Osteocyte (in vitro differentiated cells): ENCODE measurements at regions not wholly inside any gene's neighbourhood (a gene's known extent, or its start where the extent isn't known, plus 50 kb on each side); places are given as distances from the start of the nearest gene placed in this dataset.

Experiments used
- DNase-seq: peaks from one replicate; pipeline ENCODE4 v3.0.0; 2021; ENCODE audit warnings: mixed read lengths; ENCODE audit not compliant: unreplicated experiment; ENCODE audit errors: extremely low spot score
- H3K27ac Mint-ChIP-seq: one replicate; pipeline ENCODE4 v1.8.0; 2021; ENCODE audit warnings: mild to moderate bottlenecking, mixed read lengths; ENCODE audit not compliant: unreplicated experiment
- H3K27me3 Mint-ChIP-seq: one replicate; pipeline ENCODE4 v1.8.0; 2021; ENCODE audit warnings: mixed read lengths; ENCODE audit not compliant: unreplicated experiment
- H3K36me3 Mint-ChIP-seq: one replicate; pipeline ENCODE4 v1.8.0; 2021; ENCODE audit warnings: mixed read lengths; ENCODE audit not compliant: unreplicated experiment
- H3K4me1 Mint-ChIP-seq: one replicate; pipeline ENCODE4 v1.8.0; 2021; ENCODE audit warnings: mixed read lengths; ENCODE audit not compliant: unreplicated experiment
- H3K4me3 Mint-ChIP-seq: one replicate; pipeline ENCODE4 v1.8.0; 2021; ENCODE audit warnings: mild to moderate bottlenecking, moderate library complexity, mixed read lengths; ENCODE audit not compliant: unreplicated experiment
- H3K9me3 Mint-ChIP-seq: one replicate; pipeline ENCODE4 v1.8.0; 2021; ENCODE audit warnings: mixed read lengths; ENCODE audit not compliant: unreplicated experiment
- CTCF ChIP-seq: fragments of 200-600 bp; sonication (generic); IDR thresholded peaks from 2 replicates; pipeline ENCODE4 v1.5.0; 2021; ENCODE audit warnings: antibody characterized with exemption, mild to moderate bottlenecking, moderate library complexity

GRCh38 chr14:22477569-22478194 lies 111.3 kb downstream of the DAD1 start:
- H3K27me3 Mint-ChIP-seq: no peaks in the 10 kb centered on the region
- no peak overlapping the region for H3K4me3 Mint-ChIP-seq
- H3K27ac Mint-ChIP-seq: no peak overlapping the region
- no peaks in the 10 kb centered on the region for H3K36me3 Mint-ChIP-seq
- no peak for TF ChIP-seq CTCF
- no peak for DNase-seq
- H3K9me3 Mint-ChIP-seq: no peaks in the 10 kb centered on the region
- H3K4me1 Mint-ChIP-seq: peaks cover 71% of the 10 kb centered on the region

DNA sequence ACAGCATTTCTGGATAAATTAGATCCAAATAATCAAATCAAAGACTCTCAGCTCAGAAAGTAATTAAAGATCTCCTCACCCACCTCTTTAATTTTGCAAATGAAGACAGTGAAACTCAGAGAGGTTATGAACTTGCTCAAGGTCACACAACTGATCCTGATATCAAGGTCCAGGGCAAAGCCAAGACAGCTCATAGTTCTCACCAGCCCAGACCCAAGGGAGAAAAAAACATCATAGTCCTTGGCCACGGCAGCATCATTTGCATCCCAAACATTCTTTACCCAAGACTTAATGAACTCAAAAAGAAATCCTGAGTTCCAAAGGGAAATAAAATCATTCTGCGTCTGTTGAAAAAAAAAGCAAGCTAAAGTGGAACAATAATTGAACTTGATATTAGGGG lies 112.1 kb downstream of the DAD1 start:
- no peak for TF ChIP-seq CTCF
- Mint-ChIP-seq H3K4me3 (no peak overlapping the region), H3K27ac (no peak overlapping the region), H3K4me1 (peaks cover 70% of the 10 kb centered on the region), H3K36me3 (no peaks in the 10 kb centered on the region), H3K9me3 (no peaks in the 10 kb centered on the region), H3K27me3 (no peaks in the 10 kb centered on the region)
- no peak for DNase-seq

DNA sequence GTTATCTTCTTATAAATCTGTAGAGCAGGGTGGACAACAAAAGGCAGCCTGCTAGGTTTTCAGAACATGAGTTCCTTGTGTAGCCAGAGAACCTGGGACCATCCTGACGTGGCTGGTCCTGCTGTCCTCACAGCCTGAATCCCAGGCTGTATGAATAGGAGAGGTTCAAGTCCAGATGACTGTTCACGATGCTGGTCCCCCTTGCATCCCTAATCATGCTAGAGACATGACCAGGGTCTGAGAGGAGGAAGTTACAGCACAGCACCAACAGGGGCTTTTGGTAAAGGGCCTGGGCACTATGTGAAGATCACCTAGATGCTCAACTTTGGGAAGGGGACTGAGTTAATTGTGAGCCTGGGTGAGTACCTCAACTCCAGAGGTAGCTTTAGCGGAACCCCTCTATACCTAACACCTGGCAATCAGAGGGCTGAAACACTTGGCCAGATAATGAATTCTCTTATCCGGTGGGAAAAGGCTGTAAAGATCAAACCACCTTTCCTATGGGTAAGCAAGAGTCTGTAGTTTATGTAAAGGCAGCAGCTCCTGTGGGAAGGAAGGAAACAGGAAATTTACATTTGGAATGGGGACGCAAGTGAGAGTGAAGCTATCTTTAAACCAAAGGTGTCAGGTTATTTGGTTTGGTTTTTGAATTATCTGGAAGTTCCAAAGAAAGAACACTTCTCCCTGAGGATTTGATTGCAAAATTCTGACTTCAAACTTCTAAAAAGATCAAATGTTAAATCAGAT lies 112.8 kb downstream of the DAD1 start:
- peaks cover 68% of the 10 kb centered on the region for H3K4me1 Mint-ChIP-seq
- no peaks in the 10 kb centered on the region for H3K36me3 Mint-ChIP-seq
- H3K9me3 Mint-ChIP-seq: no peaks in the 10 kb centered on the region
- H3K4me3 Mint-ChIP-seq: no peak overlapping the region
- H3K27me3 Mint-ChIP-seq: no peaks in the 10 kb centered on the region
- DNase-seq: no peak
- no peak for TF ChIP-seq CTCF
- H3K27ac Mint-ChIP-seq: no peak overlapping the region

GRCh38 chr14:22475381-22475780 lies 113.6 kb downstream of the DAD1 start:
- TF ChIP-seq CTCF: no peak
- Mint-ChIP-seq H3K4me1 (peaks cover 63% of the 10 kb centered on the region), H3K36me3 (no peaks in the 10 kb centered on the region), H3K27me3 (no peaks in the 10 kb centered on the region), H3K4me3 (no peak overlapping the region), H3K27ac (no peak overlapping the region), H3K9me3 (no peaks in the 10 kb centered on the region)
- no peak for DNase-seq

- no peak overlapping the region for H3K4me3 Mint-ChIP-seq
- H3K36me3 Mint-ChIP-seq: no peaks in the 10 kb centered on the region
- DNase-seq: no peak
- H3K4me1 Mint-ChIP-seq: peaks cover 57% of the 10 kb centered on the region
- H3K9me3 Mint-ChIP-seq: no peaks in the 10 kb centered on the region
- no peaks in the 10 kb centered on the region for H3K27me3 Mint-ChIP-seq
- no peak for TF ChIP-seq CTCF
- H3K27ac Mint-ChIP-seq: no peak overlapping the region
Observed at GRCh38 chr14:22474730-22475351, 114.2 kb downstream of the DAD1 start.
